ENCODE measurements at regions not wholly inside any gene's neighbourhood (a gene's known extent, or its start where the extent isn't known, plus 50 kb on each side); places are given as distances from the start of the nearest gene placed in this dataset.
"Not testable (repeated sequence)": the region's sequence is repeated elsewhere in the genome, so short reads cannot be mapped to it uniquely, and the experiment has no call there.

DNA sequence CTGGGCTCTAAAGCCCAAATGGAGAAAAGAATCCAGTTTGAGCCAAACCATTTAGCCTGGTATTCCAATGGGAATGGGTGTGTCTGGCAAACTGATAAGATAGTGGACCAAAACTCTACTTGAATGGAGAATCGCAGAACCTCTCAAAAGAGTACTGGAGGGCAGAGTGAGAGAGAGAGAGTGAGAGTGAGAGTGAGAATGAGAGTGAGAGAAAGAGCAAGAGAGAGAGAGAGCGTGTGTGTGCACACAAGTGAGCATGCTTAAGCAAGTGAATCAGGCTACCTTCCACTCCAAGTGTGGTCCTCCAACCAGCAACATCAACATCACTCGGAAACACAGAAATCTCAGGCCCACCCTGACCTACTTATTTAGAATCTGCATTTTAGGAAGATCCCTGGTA lies 58.8 kb downstream of the UQCRFS1 start:
- no peak overlapping the region for H3K27ac ChIP-seq
- TF ChIP-seq, protein P1, sequence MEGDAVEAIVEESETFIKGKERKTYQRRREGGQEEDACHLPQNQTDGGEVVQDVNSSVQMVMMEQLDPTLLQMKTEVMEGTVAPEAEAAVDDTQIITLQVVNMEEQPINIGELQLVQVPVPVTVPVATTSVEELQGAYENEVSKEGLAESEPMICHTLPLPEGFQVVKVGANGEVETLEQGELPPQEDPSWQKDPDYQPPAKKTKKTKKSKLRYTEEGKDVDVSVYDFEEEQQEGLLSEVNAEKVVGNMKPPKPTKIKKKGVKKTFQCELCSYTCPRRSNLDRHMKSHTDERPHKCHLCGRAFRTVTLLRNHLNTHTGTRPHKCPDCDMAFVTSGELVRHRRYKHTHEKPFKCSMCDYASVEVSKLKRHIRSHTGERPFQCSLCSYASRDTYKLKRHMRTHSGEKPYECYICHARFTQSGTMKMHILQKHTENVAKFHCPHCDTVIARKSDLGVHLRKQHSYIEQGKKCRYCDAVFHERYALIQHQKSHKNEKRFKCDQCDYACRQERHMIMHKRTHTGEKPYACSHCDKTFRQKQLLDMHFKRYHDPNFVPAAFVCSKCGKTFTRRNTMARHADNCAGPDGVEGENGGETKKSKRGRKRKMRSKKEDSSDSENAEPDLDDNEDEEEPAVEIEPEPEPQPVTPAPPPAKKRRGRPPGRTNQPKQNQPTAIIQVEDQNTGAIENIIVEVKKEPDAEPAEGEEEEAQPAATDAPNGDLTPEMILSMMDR (IDR thresholded peaks at IDR 0.05): no peak
- H3K36me3 ChIP-seq: no peaks in the 10 kb centered on the region
- H3K4me3 ChIP-seq: no peak overlapping the region
- H3K4me1 ChIP-seq: no peaks in the 10 kb centered on the region
- H3K9me3 ChIP-seq: no peaks in the 10 kb centered on the region
- ATAC-seq (no peak), DNase-seq (no peak)
- intact Hi-C loops (cut with DNase I): no loop called here
- no peaks in the 10 kb centered on the region for H3K27me3 ChIP-seq

DNA sequence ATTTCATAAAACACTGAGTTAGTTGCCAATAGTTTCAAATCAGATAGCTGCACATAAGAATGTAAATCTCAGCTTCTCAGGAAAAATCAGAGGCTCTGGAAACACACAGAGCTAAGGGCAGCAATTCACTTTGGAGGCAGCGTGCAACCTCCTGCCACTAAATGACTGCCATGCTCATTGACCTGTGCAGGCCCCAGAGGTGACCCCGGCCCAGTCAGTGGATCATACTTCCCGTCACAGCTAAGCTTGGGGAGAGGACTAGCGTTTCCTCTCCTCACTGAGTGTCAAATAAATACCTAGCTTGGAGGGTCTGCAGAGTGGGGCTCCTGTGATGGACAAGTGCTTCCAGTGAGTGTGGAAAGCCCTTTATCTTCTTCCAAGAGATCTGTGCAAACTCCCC lies 67.2 kb downstream of the UQCRFS1 start:
- DNase-seq (no peak), ATAC-seq (no peak)
- Histone ChIP-seq H3K4me3 (no peak overlapping the region), H3K9me3 (no peaks in the 10 kb centered on the region), H3K27ac (no peak overlapping the region), H3K27me3 (no peaks in the 10 kb centered on the region), H3K36me3 (no peaks in the 10 kb centered on the region), H3K4me1 (no peaks in the 10 kb centered on the region)
- intact Hi-C loops (cut with DNase I): no loop called here
- TF ChIP-seq, protein P1 (IDR thresholded peaks at IDR 0.05): no peak

DNA sequence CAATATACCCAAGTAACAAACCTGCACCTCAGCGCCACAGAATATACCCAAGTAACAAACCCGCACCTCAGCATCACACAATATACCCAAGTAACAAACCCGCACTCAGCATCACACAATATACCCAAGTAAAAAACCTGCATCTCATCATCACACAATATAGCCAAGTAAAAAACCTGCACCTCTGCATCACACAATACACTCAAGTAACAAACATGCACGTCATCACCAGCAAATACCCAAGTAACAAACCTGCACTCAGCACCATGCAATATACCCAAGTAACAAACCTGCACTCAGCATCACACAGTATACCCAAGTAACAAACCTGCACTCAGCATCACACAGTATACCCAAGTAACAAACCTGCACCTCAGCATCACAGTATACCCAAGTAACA lies 69.8 kb downstream of the UQCRFS1 start:
- ATAC-seq: no peak
- Histone ChIP-seq H3K36me3 (no peaks in the 10 kb centered on the region), H3K4me3 (no peak overlapping the region), H3K4me1 (no peaks in the 10 kb centered on the region), H3K27me3 (no peaks in the 10 kb centered on the region), H3K27ac (no peak overlapping the region), H3K9me3 (peaks cover 23% of the 10 kb centered on the region)
- intact Hi-C loops (cut with DNase I): no loop called here
- DNase-seq: no peak
- TF ChIP-seq, protein P1 (IDR thresholded peaks at IDR 0.05): no peak

DNA sequence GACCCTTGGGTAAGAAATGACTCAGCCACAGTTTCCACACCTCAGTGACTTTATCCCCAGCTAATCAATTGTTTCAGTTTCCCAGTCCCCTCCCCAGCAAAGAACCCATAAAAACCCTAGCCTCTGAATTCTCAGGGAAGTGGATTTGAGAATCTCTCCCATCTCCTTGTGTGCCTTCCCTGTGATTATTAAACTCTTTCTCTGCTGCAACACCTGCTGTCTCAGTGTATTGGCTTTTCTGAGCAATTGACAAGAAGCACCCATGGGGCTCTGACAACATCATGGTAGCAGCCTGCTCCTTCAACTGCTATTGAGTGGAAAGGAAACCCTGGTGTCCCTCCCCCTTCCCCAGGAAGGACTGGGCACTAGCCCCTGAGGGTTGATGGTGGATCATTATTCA lies 73.7 kb downstream of the UQCRFS1 start:
- H3K27ac ChIP-seq: no peak overlapping the region
- TF ChIP-seq, protein P1 (IDR thresholded peaks at IDR 0.05): no peak
- no peaks in the 10 kb centered on the region for H3K27me3 ChIP-seq
- ATAC-seq (no peak), DNase-seq (no peak)
- no peaks in the 10 kb centered on the region for H3K4me1 ChIP-seq
- peaks cover 23% of the 10 kb centered on the region for H3K9me3 ChIP-seq
- no peak overlapping the region for H3K4me3 ChIP-seq
- no peaks in the 10 kb centered on the region for H3K36me3 ChIP-seq
- intact Hi-C loops (cut with DNase I): no loop called here

DNA sequence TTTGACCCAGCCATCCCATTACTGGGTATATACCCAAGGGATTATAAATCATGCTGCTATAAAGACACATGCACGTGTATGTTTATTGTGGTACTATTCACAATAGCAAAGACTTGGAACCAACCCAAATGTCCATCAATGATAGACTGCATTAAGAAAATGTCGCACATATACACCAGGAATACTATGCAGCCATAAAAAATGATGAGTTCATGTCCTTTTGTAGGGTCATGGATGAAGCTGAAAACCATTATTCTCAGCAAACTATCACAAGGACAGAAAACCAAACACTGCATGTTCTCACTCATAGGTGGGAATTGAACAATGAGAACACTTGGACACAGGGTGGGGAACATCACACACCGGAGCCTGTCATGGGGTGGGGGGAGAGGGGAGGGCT lies 74.7 kb downstream of the UQCRFS1 start:
- H3K27ac ChIP-seq; H3K36me3 ChIP-seq; intact Hi-C loops (cut with DNase I); H3K4me3 ChIP-seq; H3K4me1 ChIP-seq; DNase-seq; H3K27me3 ChIP-seq; ATAC-seq: not testable (repeated sequence)
- peaks cover 23% of the 10 kb centered on the region for H3K9me3 ChIP-seq

DNA sequence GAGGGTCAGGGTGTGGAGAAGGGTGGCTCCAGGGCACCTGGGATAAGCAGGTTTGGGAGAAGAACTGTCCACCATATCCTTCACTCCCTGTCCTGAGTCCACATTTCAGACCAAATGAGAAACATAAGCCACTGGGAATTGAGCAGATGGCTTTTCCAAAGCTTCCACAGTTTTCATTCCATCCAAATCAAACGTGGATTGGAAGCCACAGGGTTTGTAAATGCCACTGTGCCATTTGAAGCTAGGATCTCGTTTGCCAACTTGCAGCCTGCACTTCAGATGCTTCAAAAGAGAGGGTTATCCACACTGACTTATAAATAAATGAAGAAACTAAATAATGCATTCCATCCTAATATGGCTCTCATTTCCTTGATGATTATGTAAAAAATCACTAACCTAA lies 81.5 kb downstream of the UQCRFS1 start:
- TF ChIP-seq, protein P1 (IDR thresholded peaks at IDR 0.05): no peak
- intact Hi-C loops (cut with DNase I): no loop called here
- Histone ChIP-seq H3K36me3 (no peaks in the 10 kb centered on the region), H3K9me3 (no peaks in the 10 kb centered on the region), H3K27ac (no peak overlapping the region), H3K4me1 (no peaks in the 10 kb centered on the region), H3K27me3 (no peaks in the 10 kb centered on the region), H3K4me3 (no peak overlapping the region)
- DNase-seq: no peak
- no peak for ATAC-seq

All from upper lobe of right lung (tissue), 1 donor.